Femur (tissue), 1 donor: ENCODE measurements at regions not wholly inside any gene's neighbourhood (a gene's known extent, or its start where the extent isn't known, plus 50 kb on each side); places are given as distances from the start of the nearest gene placed in this dataset.

Experiments
- DNase-seq: peaks from one replicate; pipeline ENCODE4 v3.0.0-alpha.2; 2017

DNA sequence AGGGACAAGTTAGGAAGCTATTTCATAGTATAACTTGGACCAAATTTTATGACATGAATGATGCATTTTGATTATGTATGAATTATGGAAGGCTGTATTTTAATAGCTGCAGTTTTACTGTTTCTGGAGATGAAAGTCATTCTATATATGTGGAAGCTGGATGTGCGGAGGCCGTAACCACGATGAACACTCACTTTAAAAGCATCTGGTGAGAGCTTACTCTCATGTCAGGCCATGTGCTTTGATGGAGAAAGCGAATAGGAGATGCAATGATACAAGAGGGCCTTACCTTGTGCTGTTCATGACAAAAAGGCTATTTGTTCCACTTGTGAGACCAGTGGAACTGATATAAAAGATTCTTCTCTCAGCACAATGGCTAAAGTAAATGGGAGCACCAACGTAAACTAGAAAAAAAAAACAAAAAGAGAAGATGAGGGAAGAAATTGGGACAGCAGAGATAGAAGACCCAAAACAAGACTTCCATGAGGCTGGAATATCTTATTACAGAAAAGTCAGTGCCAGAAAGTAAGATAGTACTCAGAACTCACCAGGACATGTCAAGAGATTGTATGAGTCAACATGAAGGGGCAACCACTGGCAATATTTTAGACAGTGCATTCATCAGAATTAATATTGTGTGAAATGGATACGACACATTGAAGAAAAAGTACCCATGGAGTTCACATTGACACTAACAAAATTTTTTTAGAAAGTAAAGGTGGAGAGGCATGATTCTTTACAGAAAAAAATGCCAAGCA, 63.3 kb upstream of the GAB1 start:
- DNase-seq: no peak

DNA sequence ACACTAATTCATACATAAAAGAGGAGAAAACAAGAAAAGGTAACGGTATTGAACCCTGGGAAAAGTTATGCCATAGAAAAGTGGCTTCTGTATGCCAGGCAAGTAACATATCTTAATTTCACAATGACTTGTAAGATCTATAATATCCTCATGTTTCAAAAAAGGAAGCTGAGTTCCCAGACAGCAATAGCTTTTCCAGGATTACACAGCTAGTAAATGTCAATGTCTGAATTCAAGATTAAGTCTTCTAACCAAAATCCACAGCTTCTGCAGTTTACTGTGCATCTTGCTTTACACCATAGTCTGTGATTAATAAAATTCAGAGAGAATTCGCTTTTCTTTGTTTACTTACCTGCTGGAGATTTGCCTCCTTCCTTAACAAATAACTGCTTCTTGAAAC, 55.8 kb upstream of the GAB1 start:
- no peak for DNase-seq

DNA sequence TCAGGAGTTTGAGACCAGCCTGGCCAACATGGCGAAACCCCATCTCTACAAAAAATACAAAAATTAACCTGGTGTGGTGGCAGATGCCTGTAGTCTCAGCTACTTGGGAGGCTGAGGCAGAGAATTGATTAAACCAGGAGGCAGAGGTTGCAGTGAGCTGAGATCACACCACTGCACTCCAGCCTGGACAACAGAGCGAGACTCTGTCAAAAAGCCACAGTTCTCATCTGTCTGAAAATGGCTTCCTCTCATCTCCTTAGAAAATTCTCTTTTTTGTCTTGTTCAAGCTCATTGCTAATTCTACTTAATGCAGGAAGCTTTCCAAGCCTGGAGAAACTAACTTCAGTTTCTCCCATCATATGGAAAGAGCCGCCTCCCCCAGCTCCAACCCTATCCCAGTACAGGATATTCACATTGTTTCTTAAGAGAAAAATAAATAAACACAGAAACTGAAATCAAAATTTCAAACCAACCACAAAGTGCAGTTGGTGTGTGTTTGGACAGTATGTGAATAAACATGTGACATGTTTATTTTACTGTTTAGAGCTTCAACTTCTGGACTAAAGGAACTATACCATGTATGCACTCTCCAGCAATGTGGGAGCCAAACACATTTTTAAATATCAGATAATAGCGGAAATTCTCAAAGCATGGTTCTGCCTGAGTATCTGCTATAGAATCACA, 55.0 kb upstream of the GAB1 start:
- peak; percentile 38 for DNase-seq

DNA sequence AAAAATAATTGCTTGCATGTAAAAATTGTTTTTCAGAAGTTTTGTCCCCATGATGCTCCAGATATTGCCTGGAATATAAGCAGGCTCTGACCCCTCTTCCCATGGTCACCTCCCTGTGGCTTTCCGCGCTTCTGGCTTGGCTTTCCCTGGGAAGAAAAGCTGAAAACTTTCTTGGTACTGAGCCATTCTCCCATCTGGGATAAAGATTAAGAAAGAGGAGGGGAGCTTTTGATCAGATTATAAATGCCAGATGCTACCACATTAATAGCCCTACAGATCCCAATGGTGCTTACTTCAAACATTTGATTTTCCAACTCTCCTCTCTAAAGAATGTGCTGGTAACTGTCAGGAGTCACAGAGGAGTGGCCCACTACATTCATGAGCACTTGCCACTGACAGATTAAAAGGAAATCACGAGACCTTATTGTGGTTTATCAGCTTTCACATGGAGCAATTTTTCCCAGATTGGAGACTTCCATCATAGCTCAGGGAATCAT, 54.4 kb upstream of the GAB1 start:
- DNase-seq: peak; percentile 69

DNA sequence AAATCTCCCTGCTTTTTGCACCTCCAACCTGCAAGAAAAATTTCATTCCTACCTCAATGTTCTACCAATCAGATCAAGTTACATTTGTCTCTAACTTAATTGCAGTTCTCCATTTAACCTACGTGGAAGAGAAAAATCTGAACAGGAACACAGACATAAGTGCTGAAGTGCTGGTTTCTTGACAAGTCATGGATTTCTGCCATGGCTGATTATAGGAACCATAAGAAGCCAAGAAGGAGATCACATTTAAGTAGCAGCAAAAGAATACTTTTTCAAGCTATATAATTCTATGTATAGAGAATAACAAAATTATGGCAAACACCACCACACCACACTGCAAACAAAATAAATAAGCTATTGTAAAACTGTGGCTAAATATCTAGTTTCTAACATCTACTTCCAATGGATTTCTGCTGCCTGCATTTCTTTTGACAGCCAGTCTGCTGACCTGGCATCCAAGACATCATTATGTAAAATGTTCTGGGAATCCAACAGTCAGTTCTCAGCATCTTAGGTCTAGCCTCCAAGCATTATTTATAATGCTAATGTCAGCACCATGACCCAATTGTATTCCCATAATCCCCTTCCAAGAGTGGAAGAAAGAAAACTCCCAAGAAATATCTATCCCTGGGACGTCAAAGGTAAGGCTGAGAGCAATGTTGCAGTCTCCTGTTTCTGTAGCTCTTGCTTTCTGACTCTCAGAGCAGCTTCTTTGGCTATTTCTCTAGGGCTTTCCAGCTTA, 50.8 kb upstream of the GAB1 start:
- peak; percentile 36 for DNase-seq

DNA sequence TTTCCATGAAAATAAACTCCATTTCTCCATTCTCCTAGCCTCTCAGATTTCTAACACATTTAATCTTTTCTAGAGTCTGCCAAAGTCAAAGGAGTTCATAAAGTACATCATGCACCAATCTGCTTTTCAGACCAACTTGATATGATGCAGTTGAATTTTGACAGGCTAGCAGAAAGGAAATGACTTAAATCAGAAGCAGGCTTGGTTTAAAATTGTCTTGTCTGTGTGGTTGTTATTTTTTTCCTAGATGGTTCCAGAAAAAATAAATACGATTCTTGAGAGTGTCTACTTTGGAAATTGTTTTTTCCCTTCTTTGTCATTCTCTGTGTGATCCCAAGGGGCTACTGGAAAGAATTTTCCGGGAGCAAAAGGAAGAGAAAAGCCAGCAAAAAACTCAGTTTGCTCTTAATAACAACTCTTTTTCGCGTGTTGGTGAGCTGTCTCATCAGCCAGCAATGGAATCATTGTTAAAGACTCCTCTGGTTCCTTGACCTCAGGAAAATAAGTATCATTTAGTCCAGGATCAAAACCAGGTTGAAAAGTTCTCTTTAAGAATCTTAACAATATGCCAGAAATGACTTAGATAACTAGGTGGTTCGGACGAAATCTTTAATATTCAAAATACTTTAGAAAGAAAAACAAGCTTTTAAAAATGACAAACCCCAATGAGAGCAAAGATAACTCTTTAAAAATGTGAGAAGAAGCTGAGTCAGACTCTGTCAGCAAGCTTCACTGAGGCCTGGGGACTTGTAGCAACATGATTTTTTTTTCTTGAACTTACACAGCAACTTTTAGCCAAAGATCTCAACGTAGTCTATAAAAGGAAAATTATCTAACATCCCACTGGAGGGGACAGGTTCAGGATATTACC, 49.7 kb upstream of the GAB1 start:
- no peak for DNase-seq
